ENCODE measurements at regions not wholly inside any gene's neighbourhood (a gene's known extent, or its start where the extent isn't known, plus 50 kb on each side); places are given as distances from the start of the nearest gene placed in this dataset.

DNA sequence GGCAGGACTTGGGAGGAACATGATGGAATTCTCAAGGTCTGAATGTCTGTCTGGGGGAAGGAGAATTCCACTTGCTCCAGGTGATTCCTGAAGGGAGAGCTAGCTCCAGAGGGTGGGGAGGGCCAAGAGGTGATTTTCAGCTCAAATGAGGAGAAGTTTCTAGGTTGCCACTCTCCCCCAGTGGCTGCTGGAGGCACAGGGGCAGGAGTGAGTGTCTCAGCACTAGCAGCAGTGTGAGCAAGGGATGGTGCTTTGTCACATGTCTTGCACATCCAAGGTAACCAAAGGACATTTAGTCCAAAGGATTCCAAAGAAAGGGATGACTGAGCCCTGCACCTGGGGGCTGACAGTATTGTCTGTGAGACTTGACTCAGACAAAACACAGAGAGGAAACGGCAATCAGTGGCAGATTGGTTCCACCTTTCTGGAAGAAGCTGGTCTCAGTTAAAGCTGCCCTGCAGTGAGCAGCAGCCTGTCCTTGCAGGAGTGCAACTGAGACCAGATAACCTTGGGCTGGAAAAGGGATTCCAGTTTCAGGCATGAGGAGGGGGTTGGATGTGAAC is 51.2 kb upstream of the PCBD1 start:
- TF ChIP-seq EZH2 (IDR thresholded peaks at IDR 0.05; ENCODE audit: borderline replicate concordance, insufficient read depth, low read depth, low read length, poor library complexity, severe bottlenecking): no peak
- TF ChIP-seq, protein P1, sequence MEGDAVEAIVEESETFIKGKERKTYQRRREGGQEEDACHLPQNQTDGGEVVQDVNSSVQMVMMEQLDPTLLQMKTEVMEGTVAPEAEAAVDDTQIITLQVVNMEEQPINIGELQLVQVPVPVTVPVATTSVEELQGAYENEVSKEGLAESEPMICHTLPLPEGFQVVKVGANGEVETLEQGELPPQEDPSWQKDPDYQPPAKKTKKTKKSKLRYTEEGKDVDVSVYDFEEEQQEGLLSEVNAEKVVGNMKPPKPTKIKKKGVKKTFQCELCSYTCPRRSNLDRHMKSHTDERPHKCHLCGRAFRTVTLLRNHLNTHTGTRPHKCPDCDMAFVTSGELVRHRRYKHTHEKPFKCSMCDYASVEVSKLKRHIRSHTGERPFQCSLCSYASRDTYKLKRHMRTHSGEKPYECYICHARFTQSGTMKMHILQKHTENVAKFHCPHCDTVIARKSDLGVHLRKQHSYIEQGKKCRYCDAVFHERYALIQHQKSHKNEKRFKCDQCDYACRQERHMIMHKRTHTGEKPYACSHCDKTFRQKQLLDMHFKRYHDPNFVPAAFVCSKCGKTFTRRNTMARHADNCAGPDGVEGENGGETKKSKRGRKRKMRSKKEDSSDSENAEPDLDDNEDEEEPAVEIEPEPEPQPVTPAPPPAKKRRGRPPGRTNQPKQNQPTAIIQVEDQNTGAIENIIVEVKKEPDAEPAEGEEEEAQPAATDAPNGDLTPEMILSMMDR (IDR thresholded peaks at IDR 0.05): no peak
- Histone ChIP-seq H3K9ac (ENCODE audit: low read length) (no peak overlapping the region), H4K20me1 (ENCODE audit: control insufficient read depth, insufficient read depth, low read length, poor library complexity, severe bottlenecking) (no peaks in the 10 kb centered on the region), H3K27me3 (replicated peaks in 1 of 4; ENCODE audit: control extremely low read depth in 1 of 4, control insufficient read depth in 3 of 4, insufficient read depth in 4 of 4, low read length in 3 of 4) (no peaks in the 10 kb centered on the region), H3K9me3 (ENCODE audit: control extremely low read depth in 1 of 3, control insufficient read depth in 2 of 3, insufficient read depth in 1 of 3, low read length in 2 of 3) (no peaks in the 10 kb centered on the region), H3K4me3 (ENCODE audit: control extremely low read depth in 1 of 5, extremely low read depth in 1 of 5, insufficient read depth in 1 of 5, low read depth in 2 of 5, low read length in 4 of 5) (no peak overlapping the region), H3K4me2 (replicated peaks; ENCODE audit: low read depth, low read length, poor library complexity, severe bottlenecking) (no peak overlapping the region), H3K4me1 (ENCODE audit: control insufficient read depth in 2 of 2, insufficient read depth in 2 of 2, low read length in 2 of 2) (no peaks in the 10 kb centered on the region), H3K27ac (ENCODE audit: low read length in 2 of 2) (no peak overlapping the region), H3K79me2 (ENCODE audit: control insufficient read depth, insufficient read depth, low read length) (no peaks in the 10 kb centered on the region), H2AFZ (ENCODE audit: insufficient read depth, low read depth, low read length, poor library complexity, severe bottlenecking) (no peak overlapping the region), H3K36me3 (replicated peaks in 1 of 2; ENCODE audit: control extremely low read depth in 1 of 2, control insufficient read depth in 1 of 2, extremely low read depth in 1 of 2, insufficient read depth in 2 of 2, low read length in 1 of 2) (no peaks in the 10 kb centered on the region)
- CTCF ChIA-PET: no interaction called here
- no peaks in the 10 kb centered on the region for H3K9me3 Mint-ChIP-seq (ENCODE audit: insufficient read depth)
- peaks cover 7% of the 10 kb centered on the region for H3K27me3 Mint-ChIP-seq
- ATAC-seq (ENCODE audit: low read depth): no peak
- H3K4me3 Mint-ChIP-seq: no peak overlapping the region
- H3K4me1 Mint-ChIP-seq: no peaks in the 10 kb centered on the region
- 60% methylated on average over 1 of the region's 1 CpG for WGBS (ENCODE audit: insufficient coverage)
- no peak overlapping the region for H3K27ac Mint-ChIP-seq
- POLR2A ChIA-PET: no interaction called here
- intact Hi-C loops (cut with micrococcal nuclease): no loop called here
- DNase-seq: no peak

DNA sequence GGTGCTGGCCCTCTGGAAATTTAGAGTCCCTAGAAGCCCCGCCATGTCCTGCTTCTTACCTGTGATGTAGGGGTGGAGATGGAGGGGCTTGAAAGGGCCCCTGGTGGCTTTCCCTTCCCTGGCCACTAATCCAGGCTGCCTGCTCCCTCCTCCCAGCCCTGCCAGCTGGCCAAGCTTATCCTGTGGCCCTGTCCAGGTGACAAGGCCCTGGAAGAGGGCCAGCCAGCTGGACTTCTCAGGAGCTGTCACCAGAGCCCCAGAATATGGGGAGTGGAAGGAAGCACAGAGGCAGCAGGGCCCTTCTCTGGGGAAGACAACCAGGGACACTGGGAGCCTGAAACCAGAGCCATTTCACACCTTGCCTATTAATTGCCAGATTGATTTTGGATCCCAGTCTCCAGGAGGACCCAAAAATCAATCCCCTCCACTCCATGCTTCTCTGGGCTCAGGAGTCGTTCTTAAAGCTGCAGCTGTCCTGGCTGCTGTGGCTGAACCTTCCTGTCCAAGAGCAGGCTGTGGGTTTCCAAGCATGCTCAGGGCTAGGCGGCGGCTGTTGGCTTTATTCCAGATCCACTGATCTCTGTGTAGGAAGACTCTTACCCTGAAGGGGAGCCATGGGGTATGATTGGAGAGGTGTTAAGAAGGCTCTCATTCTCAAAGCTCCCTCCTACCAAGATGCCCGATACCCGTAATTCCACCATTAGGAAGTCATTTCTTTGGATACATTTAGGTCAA is 52.6 kb upstream of the PCBD1 start:
- no peak for ATAC-seq (ENCODE audit: low read depth)
- H3K27me3 Mint-ChIP-seq: peaks cover 12% of the 10 kb centered on the region
- CTCF ChIA-PET: no interaction called here
- H3K27me3 ChIP-seq (replicated peaks in 1 of 4; ENCODE audit: control extremely low read depth in 1 of 4, control insufficient read depth in 3 of 4, insufficient read depth in 4 of 4, low read length in 3 of 4): no peaks in the 10 kb centered on the region
- no peaks in the 10 kb centered on the region for H3K4me1 Mint-ChIP-seq
- WGBS (ENCODE audit: insufficient coverage): 100% methylated on average over 1 of the region's 6 CpGs
- POLR2A ChIA-PET: no interaction called here
- H3K4me3 Mint-ChIP-seq: no peak overlapping the region
- no peak overlapping the region for H3K27ac ChIP-seq (ENCODE audit: low read length in 2 of 2)
- DNase-seq: no peak
- intact Hi-C loops (cut with micrococcal nuclease): no loop called here
- H3K9me3 ChIP-seq (ENCODE audit: control extremely low read depth in 1 of 3, control insufficient read depth in 2 of 3, insufficient read depth in 1 of 3, low read length in 2 of 3): no peaks in the 10 kb centered on the region
- H3K79me2 ChIP-seq (ENCODE audit: control insufficient read depth, insufficient read depth, low read length): no peaks in the 10 kb centered on the region
- no peaks in the 10 kb centered on the region for H3K36me3 ChIP-seq (replicated peaks in 1 of 2; ENCODE audit: control extremely low read depth in 1 of 2, control insufficient read depth in 1 of 2, extremely low read depth in 1 of 2, insufficient read depth in 2 of 2, low read length in 1 of 2)
- H3K4me2 ChIP-seq (replicated peaks; ENCODE audit: low read depth, low read length, poor library complexity, severe bottlenecking): no peak overlapping the region
- TF ChIP-seq EZH2 (IDR thresholded peaks at IDR 0.05; ENCODE audit: borderline replicate concordance, insufficient read depth, low read depth, low read length, poor library complexity, severe bottlenecking): no peak
- TF ChIP-seq, protein P1 (IDR thresholded peaks at IDR 0.05): no peak
- H3K27ac Mint-ChIP-seq: no peak overlapping the region
- H4K20me1 ChIP-seq (ENCODE audit: control insufficient read depth, insufficient read depth, low read length, poor library complexity, severe bottlenecking): no peaks in the 10 kb centered on the region
- no peaks in the 10 kb centered on the region for H3K4me1 ChIP-seq (ENCODE audit: control insufficient read depth in 2 of 2, insufficient read depth in 2 of 2, low read length in 2 of 2)
- H3K4me3 ChIP-seq (ENCODE audit: control extremely low read depth in 1 of 5, extremely low read depth in 1 of 5, insufficient read depth in 1 of 5, low read depth in 2 of 5, low read length in 4 of 5): no peak overlapping the region
- H2AFZ ChIP-seq (ENCODE audit: insufficient read depth, low read depth, low read length, poor library complexity, severe bottlenecking): no peak overlapping the region
- H3K9ac ChIP-seq (ENCODE audit: low read length): no peak overlapping the region
- H3K9me3 Mint-ChIP-seq (ENCODE audit: insufficient read depth): no peaks in the 10 kb centered on the region
